GM18873 (cell line): ENCODE measurements at regions not wholly inside any gene's neighbourhood (a gene's known extent, or its start where the extent isn't known, plus 50 kb on each side); places are given as distances from the start of the nearest gene placed in this dataset.

Source experiments
- ATAC-seq: cut with Tn5 transposase; IDR thresholded peaks from one replicate; pipeline ENCODE4 v1.9.1; 2021; ENCODE audit warnings: mild to moderate bottlenecking, moderate library complexity, moderate number of reproducible peaks; ENCODE audit not compliant: unreplicated experiment, low FRiP score

DNA sequence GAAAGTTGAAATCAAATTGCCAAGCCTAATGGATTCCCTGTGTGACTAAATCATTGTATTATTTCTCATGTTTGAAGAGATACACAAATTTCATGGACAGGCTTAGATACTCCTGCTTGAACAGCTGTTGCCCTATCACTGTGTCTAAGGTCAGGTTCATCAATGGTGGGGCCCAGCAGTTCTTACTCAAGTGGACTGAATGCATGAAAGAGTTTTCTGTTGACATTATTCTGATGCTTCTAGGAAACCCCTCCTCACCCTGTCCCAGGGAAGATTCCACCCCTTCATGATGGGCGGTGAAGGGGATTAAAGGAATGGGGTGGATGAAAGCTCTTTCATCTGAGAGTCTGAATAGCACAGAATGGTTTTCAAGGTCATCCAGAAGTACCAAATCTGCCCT lies 148.8 kb downstream of the INO80D start:
- ATAC-seq = no peak

GRCh38 chr2:205936446-205936845 lies 149.5 kb downstream of the INO80D start:
- ATAC-seq = no peak

GRCh38 chr2:205934443-205934842 lies 151.5 kb downstream of the INO80D start:
- no peak for ATAC-seq

GRCh38 chr2:205932861-205933260 lies 153.1 kb downstream of the INO80D start:
- no peak for ATAC-seq

- no peak for ATAC-seq
These were observed 154.6 kb downstream of the INO80D start for GRCh38 chr2:205931388-205931787.

DNA sequence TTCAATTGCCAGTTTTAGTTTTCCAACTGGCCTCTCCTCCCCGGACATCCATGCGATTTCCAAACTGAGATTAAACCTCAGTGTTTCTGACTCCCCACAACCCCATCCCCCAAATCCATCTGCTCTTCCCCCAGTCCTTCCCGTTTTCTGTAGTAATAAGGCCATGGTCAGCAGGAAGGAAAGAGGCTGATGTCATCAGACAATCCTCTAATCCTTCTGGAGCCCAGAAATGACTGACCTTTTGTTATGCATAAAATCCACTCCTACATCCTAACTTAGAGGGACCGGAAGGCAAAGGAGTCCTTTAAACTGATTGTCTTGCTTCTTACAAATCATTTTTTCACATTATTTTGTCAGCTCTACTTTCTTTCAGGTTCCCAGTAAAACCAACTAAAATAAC lies 155.8 kb downstream of the INO80D start:
- no peak for ATAC-seq

DNA sequence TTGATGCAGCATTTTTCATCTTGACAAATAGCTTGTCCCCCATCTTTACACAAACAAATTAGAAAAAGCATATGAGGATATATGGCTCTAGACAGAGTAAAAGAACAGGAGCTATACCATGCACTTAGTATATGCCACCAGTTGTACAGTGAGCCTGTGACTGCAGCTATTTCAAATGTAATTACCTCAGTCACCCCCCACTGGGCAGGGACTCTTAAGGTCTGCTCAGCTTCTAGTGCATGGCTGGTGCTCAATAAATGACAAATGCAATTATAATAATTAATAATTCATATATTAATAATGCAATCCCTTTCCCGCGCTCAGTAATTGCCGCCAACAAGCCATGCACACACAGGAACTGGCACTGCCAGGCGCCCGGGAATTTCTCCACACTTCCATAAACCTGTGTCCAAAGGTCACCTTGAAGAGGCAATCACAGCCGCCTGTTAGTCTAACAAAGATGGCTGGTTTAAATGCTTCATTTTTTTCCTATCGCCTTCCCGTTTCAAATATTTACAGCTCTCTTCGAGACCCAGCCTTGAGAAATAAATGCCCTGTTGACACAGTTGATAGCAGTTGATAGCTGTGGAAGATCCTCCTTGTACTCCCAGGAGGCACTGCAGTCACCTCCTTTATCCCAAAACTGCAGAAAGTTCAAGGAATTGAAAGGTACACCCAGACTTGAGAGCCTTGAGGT lies 156.6 kb downstream of the INO80D start:
- no peak for ATAC-seq

GRCh38 chr2:205925373-205926337 lies 160.3 kb downstream of the INO80D start:
- peak; percentile 80 for ATAC-seq

DNA sequence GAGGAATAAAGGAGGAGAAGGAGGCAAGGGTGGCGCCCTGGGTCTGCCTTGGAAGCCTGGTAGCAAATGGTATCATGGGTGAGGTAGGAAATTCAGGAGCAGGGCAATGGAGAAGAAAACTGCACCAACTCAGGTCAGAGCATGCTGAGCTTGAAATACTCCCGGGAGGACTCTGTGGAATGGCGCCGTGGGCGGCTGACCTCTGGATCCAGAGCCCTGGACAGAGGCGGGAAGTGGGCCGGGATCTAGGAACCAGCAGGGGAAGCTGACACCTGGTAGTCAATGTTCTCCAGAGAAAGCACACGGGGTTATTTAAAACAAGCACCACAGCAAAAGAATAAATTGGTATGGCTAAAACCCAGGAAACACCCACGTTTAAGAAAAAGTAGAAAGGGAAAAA lies 161.3 kb downstream of the INO80D start:
- no peak for ATAC-seq

DNA sequence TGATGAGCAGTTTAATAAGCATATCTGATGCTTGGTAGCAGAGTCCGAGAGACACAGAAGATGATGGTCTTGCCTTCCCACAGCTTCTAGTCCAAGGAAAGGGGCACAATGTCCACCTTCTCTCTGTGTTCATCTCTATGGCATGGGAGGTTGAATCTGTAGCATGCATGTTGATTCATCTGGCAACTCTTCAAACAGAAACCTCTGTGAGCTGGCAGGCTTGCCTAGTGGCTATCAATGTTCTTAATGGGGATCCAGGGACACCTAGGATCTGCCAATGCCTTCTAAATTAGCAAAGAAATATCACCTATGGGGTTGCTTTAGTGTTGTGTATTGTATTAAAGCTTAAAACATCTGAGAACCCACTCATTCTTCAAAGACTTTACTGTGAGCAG lies 170.8 kb downstream of the INO80D start:
- ATAC-seq = no peak

DNA sequence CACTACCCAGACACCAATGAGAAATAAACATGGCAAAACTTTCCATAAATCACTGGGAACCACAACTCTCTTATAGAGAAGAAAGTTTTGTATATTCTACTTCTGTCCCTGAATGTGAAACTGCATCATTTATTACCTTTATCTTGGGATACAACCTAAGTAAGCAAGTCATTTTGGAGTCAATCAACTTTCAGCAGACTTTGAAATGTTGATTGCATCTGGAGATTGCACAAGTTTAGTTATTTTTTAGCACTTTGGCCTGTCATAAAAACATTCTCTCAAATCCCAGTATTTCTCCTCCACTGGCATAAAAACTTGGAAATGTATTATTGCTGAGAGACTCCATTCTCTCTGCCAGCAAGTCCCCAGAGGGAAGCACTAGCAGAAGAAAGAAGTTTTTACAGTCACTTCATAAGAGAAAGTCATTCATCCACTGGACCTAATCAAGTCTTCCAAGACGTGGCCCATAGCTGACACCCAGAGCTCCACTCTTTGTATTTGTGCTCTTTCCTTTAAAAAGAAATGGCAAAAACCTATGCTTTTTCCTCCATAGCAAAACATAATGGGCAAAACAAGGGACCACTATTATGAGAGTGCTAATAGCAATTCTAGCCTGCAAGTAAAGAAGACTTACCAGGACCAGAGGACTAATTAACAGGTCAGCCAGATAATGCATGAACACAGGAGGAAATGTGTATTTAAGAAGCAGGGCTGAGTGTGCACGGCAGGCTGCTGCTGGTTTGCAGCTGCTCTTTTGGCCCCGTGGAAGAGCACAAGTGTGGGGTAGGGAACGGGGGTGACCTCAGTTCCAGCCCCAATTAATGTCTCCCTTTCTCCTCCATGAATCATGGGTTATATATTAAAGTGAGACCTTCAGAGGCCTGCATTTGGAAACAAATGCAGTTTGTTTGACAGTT lies 171.5 kb downstream of the INO80D start:
- no peak for ATAC-seq

DNA sequence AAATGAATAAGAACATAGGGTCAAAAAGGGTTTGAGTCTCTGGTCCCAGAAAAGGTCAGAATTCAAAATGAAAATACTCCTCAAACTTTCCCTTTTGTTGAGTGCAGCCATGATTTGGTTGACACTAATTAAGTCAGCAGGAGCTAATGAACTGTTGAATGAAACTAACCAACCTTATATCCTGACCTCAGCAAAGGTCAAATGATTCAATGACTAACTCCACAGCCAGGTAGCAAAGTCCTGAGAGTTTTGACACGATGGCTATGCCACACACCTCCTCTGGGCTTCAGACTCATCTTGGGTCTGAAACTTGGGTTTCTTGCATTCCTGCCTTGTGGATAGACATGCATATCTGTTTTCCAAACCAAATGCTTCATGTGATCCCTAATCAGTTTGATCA lies 172.3 kb downstream of the INO80D start:
- no peak for ATAC-seq

DNA sequence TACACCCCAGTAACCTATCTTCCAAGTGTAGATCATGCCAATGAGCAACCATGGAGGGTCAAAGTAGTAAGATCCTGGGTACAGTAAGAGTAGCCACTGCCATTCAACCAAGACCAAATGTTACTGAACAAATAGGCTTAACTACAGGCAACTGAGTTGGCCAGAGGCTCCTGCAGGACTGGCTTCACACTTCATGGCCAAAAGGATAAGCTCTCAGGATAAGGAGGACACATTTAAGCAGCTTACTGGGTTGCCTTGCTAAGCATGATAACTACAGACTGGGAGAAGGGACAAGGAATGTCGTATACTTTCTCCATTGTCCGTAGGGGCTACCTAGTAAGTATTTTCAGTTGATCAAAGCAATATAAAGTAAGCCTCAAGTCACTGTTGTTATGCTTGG lies 174.7 kb downstream of the INO80D start:
- no peak for ATAC-seq

DNA sequence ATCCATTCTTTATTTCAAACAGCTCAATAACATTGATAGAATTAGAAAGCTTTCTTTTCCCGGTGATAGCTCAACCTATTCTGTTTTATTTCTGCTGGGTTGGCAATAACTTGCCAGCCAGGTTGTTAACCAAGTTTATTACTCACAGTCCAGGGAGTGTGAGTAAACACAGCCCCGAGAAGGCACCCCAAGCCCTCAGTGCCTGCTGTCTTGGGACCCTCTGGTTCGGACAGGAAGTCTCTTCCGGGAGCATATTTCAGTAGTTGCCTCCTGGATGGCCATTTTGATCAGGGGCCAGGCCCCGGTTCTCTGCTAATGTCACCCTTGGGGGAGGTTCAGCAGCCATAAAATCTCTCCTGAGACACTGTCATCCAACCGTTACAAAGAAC lies 176.8 kb downstream of the INO80D start:
- ATAC-seq = no peak

DNA sequence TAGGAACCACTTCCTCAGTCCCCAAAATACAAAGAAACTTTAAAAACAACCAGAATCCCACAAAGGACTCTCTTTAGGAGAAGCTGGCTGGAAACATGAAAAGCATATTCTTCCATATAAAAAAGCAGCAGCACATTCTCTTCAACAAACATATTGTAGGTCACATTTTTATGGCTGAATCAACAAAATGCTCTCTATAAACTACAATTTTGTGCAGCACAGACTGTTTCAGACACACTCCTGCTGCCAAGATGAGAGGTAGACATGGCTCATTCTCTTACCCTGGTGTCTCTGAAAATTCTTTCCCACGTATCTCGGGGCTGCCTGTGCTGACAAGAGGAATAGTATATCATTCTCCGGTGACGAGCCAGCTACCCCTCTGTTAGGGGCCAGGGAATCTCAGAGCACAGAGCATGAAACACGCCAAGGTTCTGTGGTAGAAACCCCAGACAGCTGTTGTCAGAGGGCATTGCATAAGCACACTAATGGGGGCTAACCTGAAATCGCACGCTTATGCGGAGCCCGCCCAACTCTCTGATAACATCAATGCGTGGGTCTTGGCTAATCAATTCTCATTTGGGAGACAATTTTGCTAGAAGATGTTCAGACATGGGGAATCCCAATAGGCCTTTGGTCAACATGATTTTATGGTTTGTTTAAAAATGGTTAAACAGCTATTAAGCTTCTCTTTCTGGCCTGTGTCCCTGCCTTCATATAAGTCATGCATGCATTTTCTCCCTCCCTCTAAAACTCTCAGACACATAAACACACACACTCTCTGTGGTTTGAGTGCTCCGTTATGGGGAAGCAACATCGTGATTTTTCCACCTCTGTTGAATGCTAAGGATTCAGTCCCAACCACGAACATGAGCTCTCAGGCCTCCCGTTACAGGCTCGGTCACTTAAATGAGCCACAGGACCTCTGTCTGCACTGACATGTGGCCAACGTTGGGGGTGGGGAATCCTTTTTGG lies 177.5 kb downstream of the INO80D start:
- no peak for ATAC-seq

- ATAC-seq = no peak
These were observed 179.6 kb downstream of the INO80D start for GRCh38 chr2:205906419-205906818.

DNA sequence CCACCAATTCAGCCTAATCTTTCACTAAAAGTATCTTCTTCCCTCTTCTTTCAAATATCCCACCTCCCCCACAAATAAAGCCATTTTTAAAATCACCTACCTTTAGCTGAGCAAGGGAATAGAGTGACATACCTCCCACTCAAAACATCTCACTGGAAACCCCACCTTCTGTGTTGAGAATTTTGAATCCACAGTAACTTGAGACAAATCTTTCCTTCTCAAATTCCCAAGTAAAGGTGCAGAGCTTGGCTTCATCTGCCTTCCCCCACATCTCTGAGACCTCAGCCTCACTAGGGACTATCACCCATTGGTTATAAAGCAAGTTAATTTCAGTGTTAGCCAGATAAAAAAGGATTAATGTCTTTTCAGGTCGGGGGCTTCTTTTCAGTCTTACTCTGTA lies 180.4 kb downstream of the INO80D start:
- ATAC-seq = no peak

DNA sequence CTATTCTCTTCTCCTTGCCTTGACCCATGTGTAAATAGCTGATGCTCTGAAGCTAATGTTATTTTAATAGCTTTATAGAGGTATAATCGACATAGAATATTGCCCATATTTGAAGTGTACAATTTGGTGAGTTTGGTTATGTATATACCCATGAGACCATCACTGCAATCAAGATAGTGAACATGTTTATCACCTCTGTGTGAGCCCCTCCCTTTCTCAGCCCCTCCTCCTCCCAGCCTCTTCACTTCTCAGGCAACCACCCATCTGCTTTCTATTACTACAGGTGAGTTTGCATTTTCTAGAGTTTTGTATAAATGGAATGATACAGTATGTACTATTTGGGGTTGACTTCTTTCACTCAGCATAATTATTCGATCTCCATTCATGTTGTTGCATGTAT lies 181.1 kb downstream of the INO80D start:
- no peak for ATAC-seq

DNA sequence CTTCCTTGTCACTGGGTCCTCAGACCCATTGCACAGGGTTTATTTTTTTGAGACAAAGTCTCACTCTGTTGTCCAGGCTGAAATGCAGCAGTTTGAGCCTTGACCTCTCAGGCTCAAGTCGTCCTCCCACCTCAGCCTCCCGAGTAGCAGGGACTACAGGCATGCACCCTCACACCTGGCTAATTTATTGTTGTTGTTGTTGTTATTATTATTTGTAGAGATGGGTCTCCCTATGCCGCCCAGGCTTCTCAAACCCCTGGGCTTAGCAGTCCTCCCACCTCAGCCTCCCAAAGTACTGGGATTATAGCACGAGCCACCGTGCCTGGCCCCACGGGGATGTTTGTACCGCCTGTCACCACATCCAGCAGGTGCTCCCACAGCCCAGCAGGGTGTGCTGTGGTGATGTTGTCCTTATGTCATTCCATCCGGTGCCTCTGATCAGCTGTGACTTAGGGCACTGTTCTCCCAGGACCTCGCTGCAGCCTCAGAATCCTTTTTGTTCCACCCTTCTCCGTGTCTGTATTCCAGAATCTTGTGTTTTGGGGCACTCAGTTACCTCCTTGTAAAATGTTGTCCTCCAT lies 182.3 kb downstream of the INO80D start:
- ATAC-seq = no peak
